H1 (cell line): ENCODE measurements at regions not wholly inside any gene's neighbourhood (a gene's known extent, or its start where the extent isn't known, plus 50 kb on each side); places are given as distances from the start of the nearest gene placed in this dataset.

Source experiments
- ATF2 ChIP-seq: IDR thresholded peaks from 2 replicates; pipeline ENCODE4 v1.6.1; 2012; ENCODE audit warnings: low read length, inconsistent platforms
- EP300 ChIP-seq, 2 experiments: IDR thresholded peaks; 1 replicate in 1 of 2; 2 replicates in 1 of 2; pipeline ENCODE4 v1.6.1; 2011 to 2012; ENCODE audit warnings: low read depth in 2 of 2, low read length in 2 of 2, mild to moderate bottlenecking in 2 of 2, borderline replicate concordance in 1 of 2, inconsistent platforms in 1 of 2, moderate library complexity in 1 of 2
- KDM4A ChIP-seq: IDR thresholded peaks from one replicate; pipeline ENCODE4 v1.7.1; 2012; ENCODE audit warnings: low read depth, mild to moderate bottlenecking, moderate library complexity, low read length, inconsistent platforms; ENCODE audit not compliant: severe bottlenecking
- MAX ChIP-seq: IDR thresholded peaks from 2 replicates; pipeline ENCODE4 v1.6.1; 2012; ENCODE audit warnings: inconsistent platforms
- RFX5 ChIP-seq: IDR thresholded peaks from 2 replicates; pipeline ENCODE4 v1.6.1; 2011; ENCODE audit warnings: low read depth, low read length, improper control_type of control experiment, borderline replicate concordance
- RNF2 ChIP-seq: fragments of 200-900, 300-1000 bp; sonication (generic); IDR thresholded peaks from 2 replicates; pipeline ENCODE4 v1.7.1; 2016; ENCODE audit warnings: borderline replicate concordance, low read depth, mild to moderate bottlenecking, antibody characterized with exemption, low read length; ENCODE audit not compliant: poor library complexity, severe bottlenecking; ENCODE audit errors: missing control alignments

- TF ChIP-seq EP300 (IDR thresholded peaks at IDR 0.05; ENCODE audit: borderline replicate concordance in 1 of 2, low read depth in 2 of 2, low read length in 2 of 2), result no peak
- TF ChIP-seq RNF2, result no peak
- no peak for TF ChIP-seq RFX5
- TF ChIP-seq MAX, result no peak
- TF ChIP-seq KDM4A, result no peak
- TF ChIP-seq ATF2, result no peak
- TF ChIP-seq, all 59 proteins: peak for 0
These were observed 74.7 kb upstream of the TMEM170B start (continued) for GRCh38 chr6:11462742-11463397.
